Esophagus muscularis mucosa (tissue), 3 donors: ENCODE measurements at regions not wholly inside any gene's neighbourhood (a gene's known extent, or its start where the extent isn't known, plus 50 kb on each side); places are given as distances from the start of the nearest gene placed in this dataset.

ENCODE experiments used
- CTCF ChIP-seq, 3 experiments: fragments of 200-600 bp in 2 of 3; fragments of 450-650 bp in 1 of 3; sonication (generic) in 2 of 3; IDR thresholded peaks; one replicate each; pipeline ENCODE4 v1.5.1; 2017 to 2019; ENCODE audit warnings: antibody characterized with exemption in 3 of 3, mild to moderate bottlenecking in 2 of 3, moderate library complexity in 1 of 3
- POLR2AphosphoS5 ChIP-seq, 2 donors: sonication (generic); formaldehyde crosslinking; IDR thresholded peaks; one replicate each; pipeline ENCODE4 v1.6.1; 2017; ENCODE audit warnings: antibody characterized with exemption in 2 of 2

GRCh38 chr5:174430940-174431339 lies 293.4 kb upstream of the MSX2 start:
- TF ChIP-seq POLR2AphosphoS5 (IDR thresholded peaks at IDR 0.05) (no peak), CTCF (IDR thresholded peaks at IDR 0.05) (no peak)
